HFFc6 (cell line): ENCODE measurements at regions not wholly inside any gene's neighbourhood (a gene's known extent, or its start where the extent isn't known, plus 50 kb on each side); places are given as distances from the start of the nearest gene placed in this dataset.

Source experiments
- DNase-seq: peaks from one replicate; pipeline ENCODE4 v3.0.0-alpha.2; 2018
- H3K27ac Mint-ChIP-seq: 2 replicates; pipeline ENCODE4 v1.8.0; 2020; ENCODE audit warnings: mild to moderate bottlenecking, mixed read lengths
- H3K27me3 Mint-ChIP-seq: 2 replicates; pipeline ENCODE4 v1.8.0; 2021; ENCODE audit warnings: mild to moderate bottlenecking, moderate library complexity, mixed read lengths; ENCODE audit not compliant: insufficient read depth
- H3K36me3 Mint-ChIP-seq: 2 replicates; pipeline ENCODE4 v1.8.0; 2021; ENCODE audit warnings: low read depth, mixed read lengths
- H3K4me1 Mint-ChIP-seq: 2 replicates; pipeline ENCODE4 v1.8.0; 2020; ENCODE audit warnings: low read depth, mixed read lengths
- H3K4me3 Mint-ChIP-seq: 2 replicates; pipeline ENCODE4 v1.8.0; 2020; ENCODE audit warnings: mild to moderate bottlenecking, moderate library complexity, mixed read lengths
- H3K9me3 Mint-ChIP-seq: 2 replicates; pipeline ENCODE4 v1.8.0; 2020; ENCODE audit warnings: mild to moderate bottlenecking, mixed read lengths
- TF ChIP-seq, protein P1 (sequence below): fragments of 200-600 bp; sonication (generic); IDR thresholded peaks from 2 replicates; pipeline ENCODE4 v1.5.0; 2021; ENCODE audit warnings: antibody characterized with exemption, mild to moderate bottlenecking

DNA sequence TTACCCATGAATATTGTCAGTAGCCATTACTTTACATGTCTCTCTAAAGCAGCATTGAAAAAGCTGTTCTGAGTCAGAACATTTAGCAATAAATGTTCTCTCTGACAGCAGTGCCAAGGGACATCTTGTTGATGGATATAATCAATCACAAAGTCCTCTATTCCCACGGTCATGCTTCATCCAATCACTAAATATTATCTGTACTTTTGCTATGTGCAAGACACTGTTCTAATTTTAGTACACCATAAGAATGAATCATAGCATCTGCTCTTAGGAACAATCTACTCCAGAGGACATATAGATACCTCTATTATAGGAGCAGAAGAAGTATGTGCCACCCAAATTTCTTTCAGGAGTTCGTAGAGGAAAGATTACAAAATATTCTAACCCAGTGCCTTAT is 142.5 kb upstream of the MBNL1 start:
- Mint-ChIP-seq H3K36me3 (no peaks in the 10 kb centered on the region), H3K27ac (no peak overlapping the region), H3K4me3 (no peak overlapping the region), H3K9me3 (no peaks in the 10 kb centered on the region), H3K27me3 (no peaks in the 10 kb centered on the region), H3K4me1 (peaks cover 48% of the 10 kb centered on the region)
- TF ChIP-seq, protein P1, sequence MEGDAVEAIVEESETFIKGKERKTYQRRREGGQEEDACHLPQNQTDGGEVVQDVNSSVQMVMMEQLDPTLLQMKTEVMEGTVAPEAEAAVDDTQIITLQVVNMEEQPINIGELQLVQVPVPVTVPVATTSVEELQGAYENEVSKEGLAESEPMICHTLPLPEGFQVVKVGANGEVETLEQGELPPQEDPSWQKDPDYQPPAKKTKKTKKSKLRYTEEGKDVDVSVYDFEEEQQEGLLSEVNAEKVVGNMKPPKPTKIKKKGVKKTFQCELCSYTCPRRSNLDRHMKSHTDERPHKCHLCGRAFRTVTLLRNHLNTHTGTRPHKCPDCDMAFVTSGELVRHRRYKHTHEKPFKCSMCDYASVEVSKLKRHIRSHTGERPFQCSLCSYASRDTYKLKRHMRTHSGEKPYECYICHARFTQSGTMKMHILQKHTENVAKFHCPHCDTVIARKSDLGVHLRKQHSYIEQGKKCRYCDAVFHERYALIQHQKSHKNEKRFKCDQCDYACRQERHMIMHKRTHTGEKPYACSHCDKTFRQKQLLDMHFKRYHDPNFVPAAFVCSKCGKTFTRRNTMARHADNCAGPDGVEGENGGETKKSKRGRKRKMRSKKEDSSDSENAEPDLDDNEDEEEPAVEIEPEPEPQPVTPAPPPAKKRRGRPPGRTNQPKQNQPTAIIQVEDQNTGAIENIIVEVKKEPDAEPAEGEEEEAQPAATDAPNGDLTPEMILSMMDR: no peak
- DNase-seq: peak; percentile 13

DNA sequence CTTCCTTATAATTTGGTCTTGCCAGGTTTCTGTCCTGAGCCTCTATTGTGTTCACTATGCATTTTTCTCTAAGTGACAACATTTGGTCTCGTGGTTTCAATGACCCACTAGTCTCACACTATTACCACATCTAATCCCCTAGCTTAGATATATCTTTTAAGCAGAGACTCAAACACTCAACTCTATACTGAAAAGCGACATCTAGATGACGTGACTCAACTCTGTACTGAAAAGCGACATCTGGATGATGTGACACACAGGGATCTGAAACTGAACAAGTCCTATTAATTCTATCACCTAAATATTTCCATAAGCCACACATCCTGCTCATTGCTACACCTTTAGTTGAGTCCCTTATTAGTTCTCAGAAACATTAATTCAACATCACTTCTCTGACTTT is 141.7 kb upstream of the MBNL1 start:
- Mint-ChIP-seq H3K36me3 (no peaks in the 10 kb centered on the region), H3K27me3 (no peaks in the 10 kb centered on the region), H3K4me1 (peaks cover 40% of the 10 kb centered on the region), H3K27ac (no peak overlapping the region), H3K9me3 (no peaks in the 10 kb centered on the region), H3K4me3 (no peak overlapping the region)
- TF ChIP-seq, protein P1: no peak
- DNase-seq: no peak

DNA sequence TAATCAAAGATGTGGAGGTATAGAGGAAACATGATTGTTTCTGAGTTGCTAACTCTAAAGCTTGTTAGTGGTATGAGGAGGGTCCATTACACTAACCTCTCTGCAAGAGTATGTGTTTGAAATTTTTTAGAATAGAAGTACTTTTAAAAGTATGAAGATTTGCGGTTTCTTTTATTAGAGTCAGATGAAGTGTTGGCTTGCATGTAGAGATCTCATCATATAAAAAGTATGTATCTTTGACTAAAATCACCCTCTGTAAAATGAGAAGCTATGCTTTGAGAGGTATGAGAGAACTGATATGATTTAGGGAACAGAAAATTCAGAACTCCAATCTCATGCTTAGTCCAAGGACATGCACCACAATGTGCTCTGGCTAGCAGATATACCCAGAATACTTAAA is 140.4 kb upstream of the MBNL1 start:
- H3K27ac Mint-ChIP-seq: no peak overlapping the region
- no peaks in the 10 kb centered on the region for H3K9me3 Mint-ChIP-seq
- H3K4me3 Mint-ChIP-seq: no peak overlapping the region
- H3K4me1 Mint-ChIP-seq: peaks cover 27% of the 10 kb centered on the region
- no peaks in the 10 kb centered on the region for H3K36me3 Mint-ChIP-seq
- no peaks in the 10 kb centered on the region for H3K27me3 Mint-ChIP-seq
- DNase-seq: no peak
- TF ChIP-seq, protein P1: no peak

DNA sequence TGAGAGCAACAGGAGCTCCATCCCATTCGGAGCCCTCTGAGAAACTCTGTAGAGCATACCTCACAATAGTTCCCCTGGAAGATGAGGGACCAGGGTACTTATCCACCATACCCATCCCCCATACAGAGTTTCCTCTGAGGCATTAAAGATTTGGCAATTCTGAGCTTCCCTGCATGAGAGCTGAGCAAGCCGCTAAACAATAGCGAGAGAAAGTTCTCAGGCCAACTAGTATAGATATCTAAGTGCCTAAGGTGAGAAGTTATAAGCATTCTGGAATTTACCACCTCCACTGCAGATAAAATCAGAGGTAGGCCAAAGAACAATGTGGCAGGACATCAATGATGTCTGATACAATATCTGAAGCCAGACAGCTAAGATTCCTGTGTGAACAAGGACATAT is 129.1 kb upstream of the MBNL1 start:
- no peaks in the 10 kb centered on the region for H3K4me1 Mint-ChIP-seq
- H3K27me3 Mint-ChIP-seq: 0 out of 2 replicates have a peak, but pooled peaks cover 1% of the 10 kb centered on the region
- no peak overlapping the region for H3K27ac Mint-ChIP-seq
- no peaks in the 10 kb centered on the region for H3K9me3 Mint-ChIP-seq
- no peak overlapping the region for H3K4me3 Mint-ChIP-seq
- TF ChIP-seq, protein P1: no peak
- peaks cover 5% of the 10 kb centered on the region; the same call in 1 of the 2 replicates for H3K36me3 Mint-ChIP-seq
- DNase-seq: no peak

DNA sequence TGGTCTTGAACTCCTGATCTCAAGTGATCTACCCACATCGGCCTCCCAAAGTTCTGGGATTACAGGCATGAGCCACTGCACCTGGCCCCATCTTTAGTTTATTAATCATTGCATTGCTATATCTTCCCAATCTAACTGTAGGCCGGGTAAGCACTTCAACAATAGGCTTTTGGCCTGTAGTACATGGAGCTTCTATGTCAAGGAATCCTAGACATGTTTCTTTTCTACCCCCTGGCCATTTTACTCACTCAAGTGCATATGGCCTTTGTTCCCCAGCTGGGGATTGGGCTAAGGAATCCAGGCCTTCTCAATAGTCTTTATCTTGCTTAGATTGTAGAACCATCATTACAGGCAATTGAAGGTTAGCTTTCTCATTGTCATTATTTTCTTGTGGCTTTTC is 122.3 kb upstream of the MBNL1 start:
- TF ChIP-seq, protein P1: no peak
- Mint-ChIP-seq H3K27ac (no peak overlapping the region), H3K4me1 (peaks cover 22% of the 10 kb centered on the region), H3K27me3 (no peaks in the 10 kb centered on the region), H3K36me3 (no peaks in the 10 kb centered on the region), H3K4me3 (no peak overlapping the region), H3K9me3 (no peaks in the 10 kb centered on the region)
- DNase-seq: no peak

DNA sequence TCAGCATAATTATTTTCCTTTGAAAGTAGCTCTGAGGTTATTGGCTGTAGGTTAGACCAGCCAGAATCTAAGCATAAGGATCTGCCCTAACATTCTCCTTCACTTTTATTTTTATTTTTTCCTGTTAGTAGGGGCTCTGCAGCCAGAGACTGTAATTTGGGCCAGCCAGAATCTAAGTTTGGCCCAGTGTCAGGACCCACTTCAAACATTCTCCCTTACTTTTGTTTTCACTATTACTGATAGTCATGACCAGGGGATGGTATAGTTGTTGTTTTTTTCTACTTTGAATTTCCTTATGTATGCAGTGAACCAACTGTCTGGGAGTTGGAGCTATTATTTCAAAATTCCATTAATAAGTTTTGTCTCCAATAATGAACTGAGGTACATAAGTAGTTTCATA is 121.0 kb upstream of the MBNL1 start:
- no peak for DNase-seq
- H3K4me3 Mint-ChIP-seq: no peak overlapping the region; the same call in 1 of the 2 replicates
- H3K4me1 Mint-ChIP-seq: peaks cover 23% of the 10 kb centered on the region
- H3K27ac Mint-ChIP-seq: no peak overlapping the region
- TF ChIP-seq, protein P1: no peak
- no peaks in the 10 kb centered on the region for H3K27me3 Mint-ChIP-seq
- no peaks in the 10 kb centered on the region for H3K36me3 Mint-ChIP-seq
- no peaks in the 10 kb centered on the region for H3K9me3 Mint-ChIP-seq
